Erythroblast (primary cell): ENCODE measurements at regions not wholly inside any gene's neighbourhood (a gene's known extent, or its start where the extent isn't known, plus 50 kb on each side); places are given as distances from the start of the nearest gene placed in this dataset.

Experiments
- GATA1 ChIP-seq: IDR thresholded peaks from 2 replicates; pipeline ENCODE4 v1.6.1; 2011; ENCODE audit warnings: low read depth, mild to moderate bottlenecking, control low read depth, low read length, moderate library complexity
- POLR2A ChIP-seq: IDR thresholded peaks from 2 replicates; pipeline ENCODE4 v1.6.1; 2011; ENCODE audit warnings: mild to moderate bottlenecking, low read length

GRCh38 chr14:87397499-87397898 lies 595.5 kb downstream of the GALC start:
- TF ChIP-seq POLR2A (no peak), GATA1 (no peak)
